ENCODE measurements at regions not wholly inside any gene's neighbourhood (a gene's known extent, or its start where the extent isn't known, plus 50 kb on each side); places are given as distances from the start of the nearest gene placed in this dataset.

DNA sequence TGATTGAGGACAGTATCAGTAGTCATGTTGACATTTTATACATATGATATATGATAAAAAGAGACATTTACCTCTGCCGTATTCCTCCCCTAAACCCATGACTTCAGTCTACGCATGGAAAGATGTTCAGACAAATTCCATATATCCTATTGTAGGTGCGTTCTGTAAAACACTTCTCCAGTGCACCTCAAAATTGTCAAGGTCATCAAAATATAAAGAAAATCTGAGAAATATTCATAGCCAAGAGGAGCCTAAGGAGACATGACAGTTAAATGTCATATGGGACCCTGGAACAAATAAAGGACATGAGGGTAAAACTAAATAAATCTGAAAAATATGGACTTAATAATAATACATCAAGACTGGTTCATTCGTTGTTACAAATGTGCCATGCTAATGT lies 71.5 kb downstream of the CCER1 start:
- peaks cover 3% of the 10 kb centered on the region for H3K27me3 Mint-ChIP-seq (ENCODE audit: low read depth, poor library complexity)
- H3K4me3 Mint-ChIP-seq = no peak overlapping the region
- H3K27ac Mint-ChIP-seq = no peak overlapping the region
- TF ChIP-seq, protein P1, sequence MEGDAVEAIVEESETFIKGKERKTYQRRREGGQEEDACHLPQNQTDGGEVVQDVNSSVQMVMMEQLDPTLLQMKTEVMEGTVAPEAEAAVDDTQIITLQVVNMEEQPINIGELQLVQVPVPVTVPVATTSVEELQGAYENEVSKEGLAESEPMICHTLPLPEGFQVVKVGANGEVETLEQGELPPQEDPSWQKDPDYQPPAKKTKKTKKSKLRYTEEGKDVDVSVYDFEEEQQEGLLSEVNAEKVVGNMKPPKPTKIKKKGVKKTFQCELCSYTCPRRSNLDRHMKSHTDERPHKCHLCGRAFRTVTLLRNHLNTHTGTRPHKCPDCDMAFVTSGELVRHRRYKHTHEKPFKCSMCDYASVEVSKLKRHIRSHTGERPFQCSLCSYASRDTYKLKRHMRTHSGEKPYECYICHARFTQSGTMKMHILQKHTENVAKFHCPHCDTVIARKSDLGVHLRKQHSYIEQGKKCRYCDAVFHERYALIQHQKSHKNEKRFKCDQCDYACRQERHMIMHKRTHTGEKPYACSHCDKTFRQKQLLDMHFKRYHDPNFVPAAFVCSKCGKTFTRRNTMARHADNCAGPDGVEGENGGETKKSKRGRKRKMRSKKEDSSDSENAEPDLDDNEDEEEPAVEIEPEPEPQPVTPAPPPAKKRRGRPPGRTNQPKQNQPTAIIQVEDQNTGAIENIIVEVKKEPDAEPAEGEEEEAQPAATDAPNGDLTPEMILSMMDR (IDR thresholded peaks at IDR 0.05) = no peak
- no peaks in the 10 kb centered on the region for H3K9me3 Mint-ChIP-seq
- H3K36me3 Mint-ChIP-seq (ENCODE audit: low read depth) = no peaks in the 10 kb centered on the region
- no peaks in the 10 kb centered on the region for H3K4me1 Mint-ChIP-seq
- no peak for DNase-seq

DNA sequence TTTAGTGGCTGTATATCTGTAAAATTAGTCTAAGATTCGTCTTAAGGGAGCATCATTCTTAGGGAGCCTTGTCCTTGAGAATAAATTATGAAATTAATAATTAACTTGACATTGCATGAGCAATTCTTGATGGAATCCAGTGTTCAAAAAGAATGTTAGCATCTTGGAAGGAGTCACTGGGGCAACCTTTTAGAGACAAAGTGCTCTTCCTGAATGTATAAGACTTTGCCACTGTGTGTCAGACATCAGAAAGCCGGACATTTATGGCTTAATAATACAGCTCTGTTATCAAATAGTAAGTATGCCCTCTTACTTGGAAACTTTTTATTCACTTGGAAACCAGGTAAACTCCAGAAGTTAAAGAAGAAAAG lies 83.3 kb downstream of the CCER1 start:
- Mint-ChIP-seq H3K9me3 (peaks cover 7% of the 10 kb centered on the region), H3K4me1 (no peaks in the 10 kb centered on the region), H3K27ac (no peak overlapping the region), H3K27me3 (ENCODE audit: low read depth, poor library complexity) (no peaks in the 10 kb centered on the region), H3K36me3 (ENCODE audit: low read depth) (no peaks in the 10 kb centered on the region), H3K4me3 (no peak overlapping the region)
- TF ChIP-seq, protein P1 (IDR thresholded peaks at IDR 0.05) = no peak
- no peak for DNase-seq

DNA sequence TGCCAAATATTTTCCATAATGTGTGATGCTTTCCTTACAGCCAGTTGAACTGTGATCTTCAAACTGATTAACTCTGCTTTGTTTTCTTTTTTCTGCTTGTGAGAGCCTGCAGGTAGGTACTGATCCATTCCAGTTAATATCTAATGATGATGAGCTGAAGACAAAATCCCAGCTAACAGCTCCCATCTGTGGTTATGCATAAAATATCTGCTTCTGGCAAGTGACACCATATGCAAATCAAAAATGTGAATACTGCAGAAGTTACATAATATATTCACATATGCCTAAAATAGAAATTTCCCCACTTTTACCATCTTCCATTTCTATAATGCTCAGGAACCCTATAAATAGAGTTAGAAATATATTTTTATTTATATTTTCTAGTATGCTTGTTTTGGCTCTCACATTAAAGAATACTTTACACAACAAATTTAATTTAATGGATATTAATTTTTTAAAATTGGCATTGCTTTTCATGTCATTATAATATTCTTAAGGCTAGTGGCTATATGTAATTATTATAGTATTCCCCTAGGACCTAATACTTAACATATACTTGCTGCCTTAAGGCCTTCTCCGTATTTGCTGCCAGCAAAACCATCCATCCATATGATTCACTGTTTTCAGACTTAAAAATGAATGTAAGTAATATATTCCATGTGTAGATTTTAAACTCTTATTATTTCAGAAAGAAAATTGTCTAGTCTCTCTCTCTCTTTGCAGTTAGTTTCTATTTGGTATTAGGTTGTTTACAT lies 83.8 kb downstream of the CCER1 start:
- H3K4me1 Mint-ChIP-seq = no peaks in the 10 kb centered on the region
- H3K27me3 Mint-ChIP-seq (ENCODE audit: low read depth, poor library complexity) = peaks cover 3% of the 10 kb centered on the region
- no peaks in the 10 kb centered on the region for H3K36me3 Mint-ChIP-seq (ENCODE audit: low read depth)
- H3K9me3 Mint-ChIP-seq = peaks cover 6% of the 10 kb centered on the region
- no peak overlapping the region for H3K4me3 Mint-ChIP-seq
- DNase-seq = no peak
- no peak overlapping the region for H3K27ac Mint-ChIP-seq
- TF ChIP-seq, protein P1 (IDR thresholded peaks at IDR 0.05) = no peak

DNA sequence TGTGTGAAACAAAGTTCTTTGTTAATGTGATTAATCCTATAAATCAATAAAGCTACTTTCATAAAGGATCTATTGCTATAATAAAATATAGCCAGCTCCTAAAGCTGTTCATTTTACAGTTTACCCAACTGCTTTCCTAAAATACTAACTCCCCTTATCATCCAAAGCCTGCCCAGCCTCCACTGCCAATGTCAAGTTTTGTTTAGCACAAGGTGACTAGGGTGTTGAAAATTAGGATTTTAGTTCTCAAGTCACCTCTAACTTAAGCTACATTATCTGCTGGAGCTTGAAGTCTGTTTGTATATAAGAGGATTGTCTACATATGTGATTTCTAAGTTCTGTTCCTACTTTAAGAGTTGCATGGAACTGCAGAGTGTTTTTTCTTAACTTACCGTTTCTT lies 86.3 kb downstream of the CCER1 start:
- Mint-ChIP-seq H3K27me3 (ENCODE audit: low read depth, poor library complexity) (peaks cover 3% of the 10 kb centered on the region), H3K36me3 (ENCODE audit: low read depth) (no peaks in the 10 kb centered on the region), H3K27ac (no peak overlapping the region), H3K4me1 (no peaks in the 10 kb centered on the region), H3K9me3 (no peaks in the 10 kb centered on the region), H3K4me3 (no peak overlapping the region)
- TF ChIP-seq, protein P1 (IDR thresholded peaks at IDR 0.05) = no peak
- no peak for DNase-seq

DNA sequence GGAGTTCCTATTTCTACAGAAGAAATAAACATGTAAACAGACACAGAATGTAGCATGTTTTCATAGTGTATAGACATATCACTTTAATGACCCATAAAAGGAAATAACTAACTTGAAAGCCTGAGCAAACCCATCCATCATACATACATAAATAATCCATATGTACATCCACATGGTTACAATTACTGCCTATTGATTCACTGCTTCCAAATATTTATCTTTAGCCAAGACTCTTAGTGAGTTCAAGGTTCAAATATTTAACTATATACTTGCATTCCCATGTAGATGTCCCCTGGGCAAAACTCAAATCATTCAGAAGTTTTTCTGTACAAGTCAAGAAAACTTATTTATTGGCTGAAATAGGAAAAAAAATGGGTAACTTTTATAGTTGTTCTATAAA lies 95.4 kb downstream of the CCER1 start:
- Mint-ChIP-seq H3K4me3 (no peak overlapping the region), H3K27ac (no peak overlapping the region)
- TF ChIP-seq, protein P1 (IDR thresholded peaks at IDR 0.05) = no peak

DNA sequence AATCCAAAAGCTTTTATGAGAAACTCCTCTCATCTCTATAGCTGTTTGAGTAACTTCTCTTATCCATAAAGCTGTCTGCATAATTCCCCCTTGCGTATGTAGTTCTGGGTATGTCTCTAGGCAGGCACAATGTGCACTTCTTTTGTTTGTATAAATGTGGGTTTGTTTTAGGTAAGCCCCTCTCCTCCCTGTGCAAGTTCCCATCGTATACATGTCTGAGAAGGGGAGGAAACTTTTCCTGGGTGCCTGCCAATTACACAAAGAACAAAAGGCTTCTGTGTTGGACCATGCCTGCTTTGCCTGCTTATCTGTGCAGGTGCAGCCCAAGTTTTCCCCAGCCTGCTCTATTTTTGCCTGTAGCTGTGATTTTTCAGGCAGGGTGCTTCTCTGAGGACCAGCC lies 96.7 kb downstream of the CCER1 start:
- TF ChIP-seq, protein P1 (IDR thresholded peaks at IDR 0.05) = no peak
- Mint-ChIP-seq H3K36me3 (ENCODE audit: low read depth) (no peaks in the 10 kb centered on the region), H3K27ac (no peak overlapping the region), H3K27me3 (ENCODE audit: low read depth, poor library complexity) (peaks cover 3% of the 10 kb centered on the region), H3K4me3 (no peak overlapping the region), H3K4me1 (peaks cover 9% of the 10 kb centered on the region), H3K9me3 (peaks cover 13% of the 10 kb centered on the region)
- DNase-seq = no peak

More for the DNA sequence above, 95.4 kb downstream of the CCER1 start:
- peaks cover 13% of the 10 kb centered on the region for H3K9me3 Mint-ChIP-seq
- H3K4me1 Mint-ChIP-seq = peaks cover 9% of the 10 kb centered on the region
- no peaks in the 10 kb centered on the region for H3K36me3 Mint-ChIP-seq (ENCODE audit: low read depth)
- DNase-seq = no peak
- H3K27me3 Mint-ChIP-seq (ENCODE audit: low read depth, poor library complexity) = peaks cover 3% of the 10 kb centered on the region

All from nephron progenitor cell (in vitro differentiated cells).